ENCODE measurements at regions not wholly inside any gene's neighbourhood (a gene's known extent, or its start where the extent isn't known, plus 50 kb on each side); places are given as distances from the start of the nearest gene placed in this dataset.

- TF ChIP-seq CTCF (conservative IDR thresholded peaks at IDR 0.05; ENCODE audit: low read depth, low read length) (no peak), EZH2 (IDR thresholded peaks at IDR 0.05; ENCODE audit: borderline replicate concordance, low read depth, low read length, poor library complexity, severe bottlenecking) (no peak)
Measured at GRCh38 chr3:9301091-9301490, 51.6 kb upstream of the SRGAP3 start.

Data from A673 (cell line).